ENCODE measurements at regions not wholly inside any gene's neighbourhood (a gene's known extent, or its start where the extent isn't known, plus 50 kb on each side); places are given as distances from the start of the nearest gene placed in this dataset.
"Not testable (repeated sequence)": the region's sequence is repeated elsewhere in the genome, so short reads cannot be mapped to it uniquely, and the experiment has no call there.

GRCh38 chr6:8889514-8889913, 454.2 kb upstream of the SLC35B3 start:
- in situ Hi-C loops (cut with HindIII; ENCODE audit: low pct_ligation_motif_present, low pct_unique_long_range_greater_than_20kb, low sequenced_read_pairs) = no loop called here
- DNase-seq = no peak

DNA sequence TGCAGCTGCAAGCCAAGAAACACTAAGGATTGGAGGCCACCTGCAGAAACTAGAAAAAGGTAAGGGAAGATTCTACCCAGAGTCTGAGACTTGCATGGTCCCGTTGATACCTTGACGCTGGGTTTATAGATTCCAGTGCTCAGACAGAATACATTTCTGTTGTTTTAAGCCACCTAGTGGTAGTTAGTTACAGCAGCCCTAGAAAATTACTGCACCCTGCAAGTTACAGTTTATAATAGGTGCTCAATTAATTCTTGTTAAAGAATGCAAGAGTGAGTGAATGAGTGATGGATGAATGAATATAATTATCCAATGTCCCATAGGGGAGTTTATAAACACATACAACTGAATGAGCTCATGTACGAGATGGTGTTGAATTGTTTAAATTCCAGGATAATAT, 453.1 kb upstream of the SLC35B3 start:
- in situ Hi-C loops (cut with HindIII; ENCODE audit: low pct_ligation_motif_present, low pct_unique_long_range_greater_than_20kb, low sequenced_read_pairs) = no loop called here
- peak; percentile 2 for DNase-seq

GRCh38 chr6:8881663-8882062, 446.3 kb upstream of the SLC35B3 start:
- in situ Hi-C loops (cut with HindIII; ENCODE audit: low pct_ligation_motif_present, low pct_unique_long_range_greater_than_20kb, low sequenced_read_pairs) = no loop called here
- DNase-seq = no peak

DNA sequence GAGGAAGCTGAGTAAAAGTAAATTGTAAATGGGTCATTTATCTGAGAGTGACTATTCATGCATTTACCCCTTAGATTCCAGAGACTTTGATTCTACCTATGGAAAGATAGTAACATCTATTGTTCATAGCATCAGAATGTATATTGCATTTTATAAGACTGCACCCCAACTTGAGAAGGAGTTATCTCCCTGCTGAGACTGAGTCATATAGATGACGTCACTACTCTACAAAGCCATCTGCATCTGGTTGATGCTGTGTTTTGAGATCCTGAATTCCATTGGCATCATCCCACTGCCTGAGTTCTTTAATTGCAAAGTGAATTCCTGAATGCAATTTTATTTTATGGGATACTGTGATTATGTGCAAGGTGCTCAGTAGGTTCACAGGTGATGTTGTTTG, 444.0 kb upstream of the SLC35B3 start:
- in situ Hi-C loops (cut with HindIII; ENCODE audit: low pct_ligation_motif_present, low pct_unique_long_range_greater_than_20kb, low sequenced_read_pairs) = no loop called here
- no peak for DNase-seq

DNA sequence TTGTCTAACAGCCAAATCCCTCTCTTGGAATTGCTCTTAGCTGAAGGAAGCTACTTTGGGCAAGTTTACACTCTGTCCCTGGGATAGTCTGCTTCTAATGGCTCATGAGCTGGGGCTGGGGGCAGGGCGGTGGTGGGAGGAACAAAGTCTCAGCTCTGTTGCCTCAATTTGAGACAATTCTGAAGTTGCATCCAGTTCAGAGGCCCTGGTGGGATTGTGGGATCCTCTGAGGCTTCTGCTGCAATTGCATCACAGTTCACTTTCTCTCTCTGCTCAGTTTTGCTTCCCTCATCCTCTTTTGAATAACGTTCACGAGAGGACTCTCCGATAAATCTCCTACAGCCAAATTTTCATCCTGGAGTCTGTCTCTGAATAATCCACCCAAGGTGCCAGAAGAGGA, 440.6 kb upstream of the SLC35B3 start:
- no peak for DNase-seq
- in situ Hi-C loops (cut with HindIII; ENCODE audit: low pct_ligation_motif_present, low pct_unique_long_range_greater_than_20kb, low sequenced_read_pairs) = no loop called here

GRCh38 chr6:8872589-8872988, 437.2 kb upstream of the SLC35B3 start:
- in situ Hi-C loops (cut with HindIII; ENCODE audit: low pct_ligation_motif_present, low pct_unique_long_range_greater_than_20kb, low sequenced_read_pairs) = no loop called here

GRCh38 chr6:8865451-8865850, 430.1 kb upstream of the SLC35B3 start:
- DNase-seq = no peak
- in situ Hi-C loops (cut with HindIII; ENCODE audit: low pct_ligation_motif_present, low pct_unique_long_range_greater_than_20kb, low sequenced_read_pairs) = no loop called here

More at GRCh38 chr6:8872589-8872988, 437.2 kb upstream of the SLC35B3 start:
- no peak for DNase-seq

GRCh38 chr6:8860671-8861070, 425.3 kb upstream of the SLC35B3 start:
- DNase-seq = no peak
- in situ Hi-C loops (cut with HindIII; ENCODE audit: low pct_ligation_motif_present, low pct_unique_long_range_greater_than_20kb, low sequenced_read_pairs) = no loop called here

DNA sequence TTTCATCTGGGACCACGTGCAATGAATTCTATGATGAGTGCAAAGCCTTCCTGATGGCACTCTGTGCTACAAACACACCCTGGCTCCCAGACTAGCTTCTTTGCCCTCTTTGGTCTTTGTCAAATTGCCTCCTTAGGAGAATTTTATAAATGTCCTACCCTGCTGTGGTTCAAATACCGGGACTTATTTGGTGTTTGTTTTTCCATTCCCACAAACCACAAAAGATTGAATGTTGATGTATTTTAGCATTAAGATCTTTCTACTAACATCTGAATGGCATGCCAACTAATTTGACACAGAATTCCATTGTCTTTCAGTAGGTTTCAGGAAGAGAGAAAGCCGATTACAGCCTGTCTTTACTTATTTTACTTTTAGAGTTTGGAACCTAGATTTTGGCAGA, 424.2 kb upstream of the SLC35B3 start:
- in situ Hi-C loops (cut with HindIII; ENCODE audit: low pct_ligation_motif_present, low pct_unique_long_range_greater_than_20kb, low sequenced_read_pairs) = no loop called here
- no peak for DNase-seq

DNA sequence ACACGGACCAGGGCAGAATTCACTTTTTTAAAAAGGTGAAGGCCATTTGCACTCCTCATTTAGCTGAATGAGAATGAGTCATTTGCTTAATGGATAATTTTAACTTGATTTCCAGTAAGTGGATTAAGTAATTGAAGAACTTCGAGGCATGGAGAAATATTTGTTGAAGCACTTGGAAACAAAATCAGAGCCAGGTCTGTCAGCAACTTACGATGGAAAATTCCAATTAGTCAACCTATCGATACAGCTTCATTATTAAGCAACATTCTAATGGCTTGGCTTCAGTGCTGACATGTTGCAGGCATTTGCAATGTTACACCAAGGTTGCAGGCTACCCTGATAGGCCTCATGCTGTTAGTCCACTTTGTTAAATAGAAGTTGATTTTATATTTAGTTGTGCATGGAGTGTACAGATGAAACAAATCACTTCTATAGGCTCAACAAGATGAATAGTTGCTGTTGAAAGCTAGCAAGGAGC, 423.5 kb upstream of the SLC35B3 start:
- in situ Hi-C loops (cut with HindIII; ENCODE audit: low pct_ligation_motif_present, low pct_unique_long_range_greater_than_20kb, low sequenced_read_pairs) = no loop called here
- DNase-seq = no peak

DNA sequence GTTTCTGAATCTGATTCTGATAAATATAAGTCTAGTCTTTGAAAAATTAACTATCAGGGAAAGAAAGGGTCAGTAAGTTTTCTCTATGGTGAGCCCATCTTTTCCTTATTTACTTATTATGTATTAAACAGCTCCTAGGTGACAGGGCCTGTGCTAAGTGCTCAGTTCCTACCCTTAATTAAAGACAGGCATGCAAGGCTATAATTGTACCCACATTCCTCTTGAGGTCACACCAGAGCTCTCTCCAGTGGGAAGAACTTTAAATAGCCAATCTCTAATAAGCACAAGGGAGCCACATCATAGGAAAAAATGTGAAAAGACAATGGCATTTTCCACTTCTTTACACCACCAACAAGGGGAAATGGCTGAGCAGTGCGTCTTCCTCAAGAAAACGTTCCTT, 421.8 kb upstream of the SLC35B3 start:
- in situ Hi-C loops (cut with HindIII; ENCODE audit: low pct_ligation_motif_present, low pct_unique_long_range_greater_than_20kb, low sequenced_read_pairs) = no loop called here
- no peak for DNase-seq

- in situ Hi-C loops (cut with HindIII; ENCODE audit: low pct_ligation_motif_present, low pct_unique_long_range_greater_than_20kb, low sequenced_read_pairs) = no loop called here
- DNase-seq = no peak
Measured at GRCh38 chr6:8855411-8855810, 420.1 kb upstream of the SLC35B3 start.

DNA sequence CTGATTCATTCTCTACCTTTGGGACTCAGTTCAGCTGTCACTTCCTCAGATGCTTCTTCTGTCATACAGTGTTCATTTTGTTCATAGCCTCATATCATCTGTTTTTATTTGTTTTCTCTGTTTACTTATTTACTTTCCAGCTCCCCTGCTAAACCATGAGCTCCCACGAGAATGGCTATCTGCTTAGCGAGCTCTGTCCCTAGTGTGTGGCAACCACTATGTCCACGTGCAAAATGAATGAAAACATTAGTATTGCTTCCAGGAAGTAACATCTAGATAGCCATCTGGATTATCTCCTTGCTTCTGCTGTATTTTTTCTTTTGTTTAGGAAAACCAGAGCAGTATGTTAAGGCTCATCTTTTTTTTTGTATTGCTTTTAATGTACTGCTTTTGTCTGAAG, 417.0 kb upstream of the SLC35B3 start:
- in situ Hi-C loops (cut with HindIII; ENCODE audit: low pct_ligation_motif_present, low pct_unique_long_range_greater_than_20kb, low sequenced_read_pairs) = no loop called here
- no peak for DNase-seq

DNA sequence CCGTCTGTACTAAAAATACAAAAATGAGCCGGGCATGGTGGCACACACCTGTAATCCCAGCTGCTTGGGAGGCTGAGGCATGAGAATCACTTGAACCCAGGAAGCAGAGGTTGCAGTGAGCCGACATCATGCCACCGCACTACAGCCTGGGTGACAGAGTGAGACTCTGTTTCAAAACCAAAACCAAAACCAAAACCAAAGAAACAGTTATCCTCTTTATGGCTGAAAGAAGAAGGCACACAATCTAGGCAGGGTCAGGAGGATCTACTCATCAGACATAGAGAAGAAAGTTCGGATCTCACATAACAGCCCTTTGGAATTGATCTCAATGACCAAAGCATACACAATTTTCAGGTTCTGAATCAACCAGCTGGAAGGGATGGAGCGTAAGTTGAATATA, 411.3 kb upstream of the SLC35B3 start:
- DNase-seq; in situ Hi-C loops (cut with HindIII; ENCODE audit: low pct_ligation_motif_present, low pct_unique_long_range_greater_than_20kb, low sequenced_read_pairs): not testable (repeated sequence)

GRCh38 chr6:8845690-8846089, 410.3 kb upstream of the SLC35B3 start:
- in situ Hi-C loops (cut with HindIII; ENCODE audit: low pct_ligation_motif_present, low pct_unique_long_range_greater_than_20kb, low sequenced_read_pairs) = no loop called here
- no peak for DNase-seq

- in situ Hi-C loops (cut with HindIII; ENCODE audit: low pct_ligation_motif_present, low pct_unique_long_range_greater_than_20kb, low sequenced_read_pairs) = no loop called here
- DNase-seq = no peak
Measured at GRCh38 chr6:8844968-8845367, 409.6 kb upstream of the SLC35B3 start.

- no peak for DNase-seq
- in situ Hi-C loops (cut with HindIII; ENCODE audit: low pct_ligation_motif_present, low pct_unique_long_range_greater_than_20kb, low sequenced_read_pairs) = no loop called here
Measured at GRCh38 chr6:8839626-8840025, 404.3 kb upstream of the SLC35B3 start.

DNA sequence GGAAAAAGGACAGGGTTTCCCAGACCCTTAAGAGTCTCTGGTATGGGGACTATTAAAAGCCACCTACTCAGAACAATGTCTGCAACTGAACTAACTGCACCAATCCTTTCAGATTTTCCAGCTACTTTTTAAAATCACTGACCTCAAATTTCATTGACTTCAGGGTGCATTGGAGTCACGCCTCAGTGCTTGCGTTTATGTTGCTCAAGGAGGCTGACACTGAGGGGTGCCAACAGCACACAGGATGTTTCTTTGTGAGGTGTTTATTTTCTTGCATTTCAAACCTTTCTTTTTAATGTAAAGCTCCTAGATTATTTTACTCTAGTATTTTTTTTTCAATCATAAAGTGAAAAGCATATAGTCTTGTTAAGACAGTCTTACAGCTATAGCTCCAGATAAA, 402.0 kb upstream of the SLC35B3 start:
- DNase-seq = no peak
- in situ Hi-C loops (cut with HindIII; ENCODE audit: low pct_ligation_motif_present, low pct_unique_long_range_greater_than_20kb, low sequenced_read_pairs) = no loop called here

DNA sequence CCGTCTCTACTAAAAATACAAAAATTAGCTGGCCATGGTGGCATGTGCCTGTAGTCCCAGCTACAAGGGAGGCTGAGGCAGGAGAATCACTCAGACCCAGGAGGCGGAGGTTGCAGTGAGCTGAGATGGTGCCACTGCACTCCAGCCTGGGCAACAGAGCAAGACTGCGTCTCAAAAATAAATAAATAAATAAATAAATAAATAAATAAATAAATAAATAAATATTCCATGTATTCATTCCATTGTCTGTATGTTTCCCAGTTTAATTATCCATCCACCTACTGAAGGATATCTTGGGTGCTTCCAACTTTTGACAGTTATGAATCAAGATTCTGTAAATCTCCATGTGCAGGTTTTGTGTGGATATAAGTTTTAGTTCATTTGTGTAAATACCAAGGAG, 397.4 kb upstream of the SLC35B3 start:
- in situ Hi-C loops (cut with HindIII; ENCODE audit: low pct_ligation_motif_present, low pct_unique_long_range_greater_than_20kb, low sequenced_read_pairs); DNase-seq: not testable (repeated sequence)

GRCh38 chr6:8831366-8832152, 396.2 kb upstream of the SLC35B3 start:
- in situ Hi-C loops (cut with HindIII; ENCODE audit: low pct_ligation_motif_present, low pct_unique_long_range_greater_than_20kb, low sequenced_read_pairs) = no loop called here
- DNase-seq = no peak
